H9 (cell line): ENCODE measurements at regions not wholly inside any gene's neighbourhood (a gene's known extent, or its start where the extent isn't known, plus 50 kb on each side); places are given as distances from the start of the nearest gene placed in this dataset.

Source experiments
- DNase-seq: peaks from one replicate; pipeline ENCODE4 v3.0.0-alpha.2; 2017
- H2AFZ ChIP-seq: one replicate; pipeline ENCODE4 v1.6.1; 2013; ENCODE audit warnings: mild to moderate bottlenecking, low read length, control low read depth, moderate library complexity
- H2AK5ac ChIP-seq: 2 replicates; pipeline ENCODE4 v1.6.1; 2013; ENCODE audit warnings: low read length, control low read depth, mixed read lengths; ENCODE audit not compliant: insufficient read length
- H2BK120ac ChIP-seq: one replicate; pipeline ENCODE4 v1.6.1; 2013; ENCODE audit warnings: low read depth, mild to moderate bottlenecking, low read length, control low read depth, inconsistent platforms; ENCODE audit not compliant: poor library complexity, severe bottlenecking
- H2BK12ac ChIP-seq: 2 replicates; pipeline ENCODE4 v1.6.1; 2013; ENCODE audit warnings: low read length, control low read depth, mixed read lengths, low read depth; ENCODE audit not compliant: insufficient read length
- H2BK15ac ChIP-seq: 2 replicates; pipeline ENCODE4 v1.6.1; 2013; ENCODE audit warnings: low read depth, low read length, control low read depth
- H2BK20ac ChIP-seq: one replicate; pipeline ENCODE4 v1.6.1; 2013; ENCODE audit warnings: low read depth, mild to moderate bottlenecking, low read length, control low read depth, inconsistent platforms; ENCODE audit not compliant: poor library complexity, severe bottlenecking
- H2BK5ac ChIP-seq: 2 replicates; pipeline ENCODE4 v1.6.1; 2013; ENCODE audit warnings: low read length, control low read depth, mixed read lengths; ENCODE audit not compliant: insufficient read length
- H3K14ac ChIP-seq: 2 replicates; pipeline ENCODE4 v1.6.1; 2013; ENCODE audit warnings: low read length, control low read depth; ENCODE audit not compliant: insufficient read depth
- H3K18ac ChIP-seq: 2 replicates; pipeline ENCODE4 v1.6.1; 2013; ENCODE audit warnings: low read depth, mild to moderate bottlenecking, mixed read lengths, low read length, control low read depth; ENCODE audit not compliant: insufficient read length
- H3K23ac ChIP-seq: 2 replicates; pipeline ENCODE4 v1.6.1; 2013; ENCODE audit warnings: low read length, control low read depth, mixed read lengths, low read depth; ENCODE audit not compliant: insufficient read length
- H3K23me2 ChIP-seq: 2 replicates; pipeline ENCODE4 v1.6.1; 2013; ENCODE audit warnings: low read depth, mild to moderate bottlenecking, mixed read lengths, low read length, control low read depth; ENCODE audit not compliant: insufficient read length, poor library complexity, severe bottlenecking
- H3K27ac ChIP-seq: 2 replicates; pipeline ENCODE4 v1.5.1; 2013; ENCODE audit warnings: low read length, control low read depth, mixed read lengths, low read depth; ENCODE audit not compliant: insufficient read length
- H3K27me3 ChIP-seq: 2 replicates; pipeline ENCODE4 v1.6.1; 2013; ENCODE audit warnings: low read length, control low read depth, inconsistent platforms; ENCODE audit not compliant: insufficient read depth
- H3K4ac ChIP-seq: 2 replicates; pipeline ENCODE4 v1.6.1; 2013; ENCODE audit warnings: low read depth, mild to moderate bottlenecking, control low read depth, inconsistent platforms, low read length, moderate library complexity
- H3K4me1 ChIP-seq: 2 replicates; pipeline ENCODE4 v1.6.1; 2013; ENCODE audit warnings: low read length, control low read depth, inconsistent platforms; ENCODE audit not compliant: insufficient read depth
- H3K4me2 ChIP-seq: 2 replicates; pipeline ENCODE4 v1.6.1; 2013; ENCODE audit warnings: low read length, control low read depth, mixed read lengths; ENCODE audit not compliant: insufficient read length, insufficient read depth
- H3K56ac ChIP-seq: 2 replicates; pipeline ENCODE4 v1.6.1; 2013; ENCODE audit warnings: low read depth, mild to moderate bottlenecking, mixed read lengths, low read length, control low read depth; ENCODE audit not compliant: insufficient read length
- H3K79me1 ChIP-seq: 2 replicates; pipeline ENCODE4 v1.6.1; 2013; ENCODE audit warnings: low read depth, mild to moderate bottlenecking, moderate library complexity, low read length, control low read depth, inconsistent platforms; ENCODE audit not compliant: insufficient read depth, poor library complexity, severe bottlenecking
- H3K79me2 ChIP-seq: 2 replicates; pipeline ENCODE4 v1.6.1; 2013; ENCODE audit warnings: low read length, control low read depth, inconsistent platforms; ENCODE audit not compliant: insufficient read depth
- H3K9ac ChIP-seq: 2 replicates; pipeline ENCODE4 v1.6.1; 2013; ENCODE audit warnings: low read length, control low read depth, mixed read lengths; ENCODE audit not compliant: insufficient read length; ENCODE audit errors: extremely low read depth
- H3K9me3 ChIP-seq: one replicate; pipeline ENCODE4 v1.6.1; 2013; ENCODE audit warnings: low read depth, low read length, inconsistent platforms; ENCODE audit not compliant: control insufficient read depth
- H3T11ph ChIP-seq: one replicate; pipeline ENCODE4 v1.6.1; 2013; ENCODE audit warnings: mild to moderate bottlenecking, low read length, control low read depth, inconsistent platforms
- H4K20me1 ChIP-seq: one replicate; pipeline ENCODE4 v1.6.1; 2013; ENCODE audit not compliant: control insufficient read depth, insufficient read length, insufficient read depth
- H4K5ac ChIP-seq: 2 replicates; pipeline ENCODE4 v1.6.1; 2013; ENCODE audit warnings: low read depth, mild to moderate bottlenecking, mixed read lengths, low read length, control low read depth; ENCODE audit not compliant: insufficient read length
- H4K8ac ChIP-seq: replicated peaks from 2 replicates; pipeline ENCODE4 v1.6.1; 2013; ENCODE audit warnings: low read length, control low read depth, mixed read lengths, low read depth; ENCODE audit not compliant: insufficient read length
- H4K91ac ChIP-seq: 2 replicates; pipeline ENCODE4 v1.6.1; 2013; ENCODE audit warnings: low read depth, mild to moderate bottlenecking, moderate library complexity, mixed read lengths, low read length, control low read depth; ENCODE audit not compliant: insufficient read length
- H3K27ac Mint-ChIP-seq, 3 experiments: 2 replicates in 2 of 3; 3 replicates in 1 of 3; pipeline ENCODE4 v1.8.0; 2020 to 2021; ENCODE audit warnings: mixed read lengths in 3 of 3, mild to moderate bottlenecking in 1 of 3, moderate library complexity in 1 of 3
- H3K27me3 Mint-ChIP-seq: 2 replicates; pipeline ENCODE4 v1.8.0; 2021; ENCODE audit warnings: low read depth, mild to moderate bottlenecking, moderate library complexity, mixed read lengths
- H3K36me3 Mint-ChIP-seq, 3 experiments: 2 replicates in 2 of 3; 3 replicates in 1 of 3; pipeline ENCODE4 v1.8.0; 2020 to 2021; ENCODE audit warnings: low read depth in 3 of 3, mixed read lengths in 3 of 3; ENCODE audit not compliant: insufficient read depth in 1 of 3
- H3K4me1 Mint-ChIP-seq, 2 experiments: 2 replicates each; pipeline ENCODE4 v1.8.0; 2020; ENCODE audit warnings: mixed read lengths in 2 of 2
- H3K4me3 Mint-ChIP-seq, 2 experiments: 2 replicates in 1 of 2; 3 replicates in 1 of 2; pipeline ENCODE4 v1.8.0; 2020 to 2021; ENCODE audit warnings: mild to moderate bottlenecking in 2 of 2, mixed read lengths in 2 of 2, moderate library complexity in 1 of 2
- H3K9me3 Mint-ChIP-seq, 2 experiments: 2 replicates in 1 of 2; 3 replicates in 1 of 2; pipeline ENCODE4 v1.8.0; 2020; ENCODE audit warnings: mild to moderate bottlenecking in 2 of 2, mixed read lengths in 2 of 2, moderate library complexity in 1 of 2
- CTCF ChIP-seq: fragments of 200-600 bp; sonication (generic); conservative IDR thresholded peaks from 3 replicates; pipeline ENCODE4 v1.8.0; 2021; ENCODE audit warnings: antibody characterized with exemption, mild to moderate bottlenecking
- WGBS: extraction: QIAGEN DNeasy Blood & Tissue Kit; methylation state at CpG from one replicate; pipeline ENCODE4 v1.1.7; 2013; ENCODE audit warnings: missing lambda C conversion rate, low lambda C conversion rate, mixed read lengths; ENCODE audit not compliant: insufficient read length; ENCODE audit errors: extremely low coverage; 5-methylcytosine and 5-hydroxymethylcytosine counted together

- H3T11ph ChIP-seq, result no peak overlapping the region
- H3K4me2 ChIP-seq, result no peak overlapping the region
- no peak overlapping the region for H3K27ac Mint-ChIP-seq
- no peak overlapping the region for H3K9ac ChIP-seq
- H3K4me1 ChIP-seq, result no peaks in the 10 kb centered on the region
- H3K27me3 ChIP-seq, result no peaks in the 10 kb centered on the region
- no peak overlapping the region for H2BK20ac ChIP-seq
- no peak overlapping the region for H4K5ac ChIP-seq
- no peaks in the 10 kb centered on the region for H3K23me2 ChIP-seq
- H3K14ac ChIP-seq, result no peak overlapping the region
- peaks cover 5 to 7% of the 10 kb centered on the region in 2 experiments; a peak in 4 of 5 replicates for H3K9me3 Mint-ChIP-seq
- DNase-seq, result no peak
- H3K4ac ChIP-seq, result no peak overlapping the region
- peaks cover 1% of the 10 kb centered on the region; the same call in 1 of the 2 replicates for H3K27me3 Mint-ChIP-seq
- no peaks in the 10 kb centered on the region for H3K79me2 ChIP-seq
- no peak overlapping the region for H3K18ac ChIP-seq
- H4K8ac ChIP-seq, result no peak overlapping the region
- no peak overlapping the region for H2AFZ ChIP-seq
- no peak overlapping the region for H2AK5ac ChIP-seq
- H3K36me3 Mint-ChIP-seq, result peaks cover 0 to 6% (median 4%) of the 10 kb centered on the region in 3 experiments; a peak in 5 of 7 replicates
- H3K4me3 Mint-ChIP-seq, result no peak overlapping the region
- H3K79me1 ChIP-seq, result no peaks in the 10 kb centered on the region
- H3K4me1 Mint-ChIP-seq, result 0 out of 4 replicates have a peak, but pooled peaks cover 0 to 3% of the 10 kb centered on the region in 2 experiments
- H2BK12ac ChIP-seq, result no peak overlapping the region
- H4K20me1 ChIP-seq, result no peaks in the 10 kb centered on the region
- H2BK120ac ChIP-seq, result no peak overlapping the region
- no peak overlapping the region for H3K23ac ChIP-seq
- no peak overlapping the region for H3K56ac ChIP-seq
- no peak overlapping the region for H2BK15ac ChIP-seq
- H2BK5ac ChIP-seq, result no peak overlapping the region
- no peak overlapping the region for H3K27ac ChIP-seq
- H3K9me3 ChIP-seq, result no peaks in the 10 kb centered on the region
- no peak overlapping the region for H4K91ac ChIP-seq
- no CpG with 5 or more reads among the region's 3 CpGs for WGBS
- no peak for TF ChIP-seq CTCF
These were observed 120.9 kb downstream of the NUFIP1 start for GRCh38 chr13:44868397-44868796.
